H1 (cell line): ENCODE measurements at regions not wholly inside any gene's neighbourhood (a gene's known extent, or its start where the extent isn't known, plus 50 kb on each side); places are given as distances from the start of the nearest gene placed in this dataset.
"Not testable (repeated sequence)": the region's sequence is repeated elsewhere in the genome, so short reads cannot be mapped to it uniquely, and the experiment has no call there.

ENCODE experiments used
- CTCF ChIA-PET: fragments of 300-600 bp; sonication (Branson Sonifier 250); formaldehyde crosslinking; loops from one replicate; lab custom pipeline; 2021; ENCODE audit not compliant: partially characterized antibody; lab: Charles Lee
- POLR2A ChIA-PET: fragments of 300-600 bp; sonication (Branson Sonifier 250); formaldehyde crosslinking; loops from one replicate; lab custom pipeline; 2021; ENCODE audit warnings: inconsistent platforms; ENCODE audit not compliant: partially characterized antibody; lab: Charles Lee
- DNase-seq, 2 experiments: peaks; one replicate each; pipeline versions ENCODE4 v3.0.0 to v3.0.0-alpha.2; 2010 to 2022; ENCODE audit warnings: low spot score in 2 of 2, low read depth in 1 of 2, mixed read lengths in 1 of 2
- FAIRE-seq: peaks from 2 replicates; lab custom pipeline; 2011; peaks lifted over from hg19 to GRCh38; lab: Jason Lieb, UNC
- H2AFZ ChIP-seq: 2 replicates; pipeline ENCODE4 v1.8.1; 2012; ENCODE audit warnings: low read length, inconsistent platforms
- H2AK5ac ChIP-seq: 2 replicates; pipeline ENCODE4 v1.6.1; 2013; ENCODE audit warnings: low read depth, low read length
- H2BK120ac ChIP-seq: replicated peaks from 2 replicates; pipeline ENCODE3; 2013; ENCODE audit warnings: low read depth, low read length, inconsistent platforms
- H2BK12ac ChIP-seq: 2 replicates; pipeline ENCODE4 v1.6.1; 2013; ENCODE audit warnings: low read depth, low read length
- H2BK15ac ChIP-seq: 2 replicates; pipeline ENCODE4 v1.6.1; 2013; ENCODE audit warnings: low read length
- H2BK20ac ChIP-seq: 2 replicates; pipeline ENCODE4 v1.6.1; 2013; ENCODE audit warnings: low read length
- H2BK5ac ChIP-seq: 2 replicates; pipeline ENCODE4 v1.6.1; 2013; ENCODE audit warnings: low read depth, low read length
- H3K14ac ChIP-seq: 2 replicates; pipeline ENCODE4 v1.6.1; 2013; ENCODE audit warnings: inconsistent platforms; ENCODE audit not compliant: insufficient read length
- H3K18ac ChIP-seq: 2 replicates; pipeline ENCODE4 v1.6.1; 2013; ENCODE audit warnings: low read length; ENCODE audit errors: extremely low read depth
- H3K23ac ChIP-seq: 2 replicates; pipeline ENCODE4 v1.6.1; 2013; ENCODE audit warnings: inconsistent platforms; ENCODE audit not compliant: insufficient read length
- H3K23me2 ChIP-seq: 2 replicates; pipeline ENCODE4 v1.6.1; 2013; ENCODE audit warnings: low read depth, low read length
- H3K27ac ChIP-seq: 2 replicates; pipeline ENCODE4 v1.6.1; 2011; ENCODE audit warnings: low read depth, low read length, inconsistent platforms
- H3K27me3 ChIP-seq, 4 experiments: replicated peaks in 1 of 4; 1 replicate in 1 of 4; 2 replicates in 3 of 4; pipeline versions ENCODE4 v1.6.1 to v1.8.1; 2011 to 2013; ENCODE audit warnings: low read length in 3 of 4, mild to moderate bottlenecking in 3 of 4, inconsistent platforms in 2 of 4, mixed read lengths in 2 of 4, moderate library complexity in 1 of 4; ENCODE audit not compliant: control insufficient read depth in 3 of 4, insufficient read depth in 3 of 4; ENCODE audit errors: extremely low read depth in 1 of 4
- H3K36me3 ChIP-seq, 4 experiments: 2 replicates each; pipeline versions ENCODE4 v1.6.1 to v1.8.1; 2011 to 2013; ENCODE audit warnings: mild to moderate bottlenecking in 4 of 4, low read length in 3 of 4, moderate library complexity in 2 of 4, control low read depth in 1 of 4, inconsistent platforms in 1 of 4; ENCODE audit not compliant: insufficient read depth in 4 of 4, control insufficient read depth in 2 of 4
- H3K4ac ChIP-seq: replicated peaks from 2 replicates; pipeline ENCODE3; 2013; ENCODE audit warnings: low read length, low read depth, mixed read lengths, inconsistent platforms; ENCODE audit not compliant: insufficient read length
- H3K4me1 ChIP-seq, 4 experiments: replicated peaks in 1 of 4; 1 replicate in 1 of 4; 2 replicates in 3 of 4; pipeline versions ENCODE4 v1.6.1 to v1.8.1; 2011 to 2013; ENCODE audit warnings: low read length in 3 of 4, inconsistent platforms in 2 of 4, mixed read lengths in 1 of 4; ENCODE audit not compliant: insufficient read depth in 4 of 4, control insufficient read depth in 3 of 4
- H3K4me2 ChIP-seq, 2 experiments: 2 replicates each; pipeline versions ENCODE4 v1.6.1 to v1.8.1; 2011 to 2013; ENCODE audit warnings: low read depth in 2 of 2, low read length in 2 of 2, control low read depth in 1 of 2, inconsistent platforms in 1 of 2, mild to moderate bottlenecking in 1 of 2; ENCODE audit not compliant: insufficient read depth in 1 of 2
- H3K4me3 ChIP-seq, 4 experiments: fragments of 200-600, 300-600 bp in 1 of 4; sonication (generic), shearing (Covaris generic), sonication (Bioruptor Twin) in 1 of 4; 2 replicates each; pipeline versions ENCODE4 v1.5.1 to v1.8.1; 2011 to 2016; ENCODE audit warnings: low read length in 4 of 4, low read depth in 3 of 4, control low read depth in 2 of 4, inconsistent platforms in 2 of 4, mild to moderate bottlenecking in 2 of 4, mixed read lengths in 1 of 4, moderate library complexity in 1 of 4; ENCODE audit not compliant: insufficient read depth in 2 of 4; ENCODE audit errors: extremely low read depth in 1 of 4
- H3K56ac ChIP-seq: replicated peaks from 2 replicates; pipeline ENCODE3; 2013; ENCODE audit warnings: low read depth, mild to moderate bottlenecking, mixed read lengths, low read length, inconsistent platforms; ENCODE audit not compliant: insufficient read length
- H3K79me1 ChIP-seq: 2 replicates; pipeline ENCODE4 v1.6.1; 2013; ENCODE audit warnings: low read depth, low read length, control low read depth
- H3K79me2 ChIP-seq, 2 experiments: 2 replicates each; pipeline versions ENCODE4 v1.6.1 to v1.8.1; 2012 to 2013; ENCODE audit warnings: low read length in 2 of 2, mild to moderate bottlenecking in 2 of 2, inconsistent platforms in 1 of 2; ENCODE audit not compliant: insufficient read depth in 2 of 2, control insufficient read depth in 1 of 2
- H3K9ac ChIP-seq, 4 experiments: replicated peaks in 1 of 4; 1 replicate in 1 of 4; 2 replicates in 3 of 4; pipeline versions ENCODE4 v1.6.1 to v1.8.1; 2011 to 2013; ENCODE audit warnings: low read depth in 3 of 4, low read length in 3 of 4, control low read depth in 2 of 4, mild to moderate bottlenecking in 2 of 4, moderate library complexity in 2 of 4, inconsistent platforms in 1 of 4; ENCODE audit errors: extremely low read depth in 1 of 4
- H3K9me3 ChIP-seq, 2 experiments: 2 replicates each; pipeline versions ENCODE4 v1.6.1 to v1.8.1; 2012 to 2013; ENCODE audit warnings: mild to moderate bottlenecking in 2 of 2, moderate library complexity in 2 of 2, control low read depth in 1 of 2, inconsistent platforms in 1 of 2, low read depth in 1 of 2, low read length in 1 of 2, mixed read lengths in 1 of 2; ENCODE audit not compliant: insufficient read depth in 2 of 2
- H4K20me1 ChIP-seq, 2 experiments: replicated peaks in 1 of 2; 2 replicates each; pipeline versions ENCODE3 to v1.8.1; 2011 to 2013; ENCODE audit warnings: inconsistent platforms in 2 of 2, low read length in 2 of 2, mild to moderate bottlenecking in 1 of 2; ENCODE audit not compliant: insufficient read depth in 2 of 2, control insufficient read depth in 1 of 2
- H4K5ac ChIP-seq: 2 replicates; pipeline ENCODE4 v1.6.1; 2013; ENCODE audit warnings: low read length, low read depth, mixed read lengths, inconsistent platforms; ENCODE audit not compliant: insufficient read length
- H4K8ac ChIP-seq: 2 replicates; pipeline ENCODE4 v1.8.0; 2013; ENCODE audit warnings: mild to moderate bottlenecking, moderate library complexity, low read length, inconsistent platforms; ENCODE audit not compliant: insufficient read depth; ENCODE audit errors: extremely low read depth
- H4K91ac ChIP-seq: replicated peaks from 2 replicates; pipeline ENCODE3; 2013; ENCODE audit warnings: low read length, mixed read lengths, inconsistent platforms; ENCODE audit not compliant: insufficient read length
- ASH2L ChIP-seq: fragments of 200-600, 300-600 bp; sonication (generic); IDR thresholded peaks from one replicate; pipeline ENCODE4 v1.7.1; 2017; ENCODE audit warnings: low read length
- CEBPB ChIP-seq: IDR thresholded peaks from 2 replicates; pipeline ENCODE4 v1.6.1; 2012; ENCODE audit warnings: low read depth, low read length
- CHD2 ChIP-seq: IDR thresholded peaks from 2 replicates; pipeline ENCODE4 v1.6.1; 2012; ENCODE audit warnings: low read length, improper control_type of control experiment
- HDAC2 ChIP-seq, 2 experiments: fragments of 300-600 bp in 1 of 2; sonication (generic) in 1 of 2; IDR thresholded peaks; 2 replicates each; pipeline ENCODE4 v1.6.1; 2011 to 2012; ENCODE audit warnings: low read depth in 2 of 2, low read length in 2 of 2, mild to moderate bottlenecking in 2 of 2, moderate library complexity in 2 of 2, borderline replicate concordance in 1 of 2, inconsistent platforms in 1 of 2
- RBBP5 ChIP-seq: IDR thresholded peaks from 2 replicates; pipeline ENCODE4 v1.7.1; 2012; ENCODE audit warnings: low read depth, mild to moderate bottlenecking, inconsistent platforms, low read length, moderate library complexity, borderline replicate concordance
- SP1 ChIP-seq: IDR thresholded peaks from 2 replicates; pipeline ENCODE4 v1.6.1; 2011; ENCODE audit warnings: low read depth, low read length
- TCF12 ChIP-seq: IDR thresholded peaks from 2 replicates; pipeline ENCODE4 v1.6.1; 2011; ENCODE audit warnings: low read depth, mild to moderate bottlenecking, low read length
- WGBS, 2 experiments: shearing (Covaris generic) in 1 of 2; methylation state at CpG; one replicate each; pipeline versions ENCODE4 v1.1.6 to v1.1.7; 2013 to 2015; ENCODE audit warnings: low lambda C conversion rate in 2 of 2, mixed read lengths in 2 of 2, inconsistent platforms in 1 of 2, low coverage in 1 of 2, missing lambda C conversion rate in 1 of 2; ENCODE audit not compliant: insufficient replicate concordance in 2 of 2, insufficient coverage in 1 of 2, insufficient read length in 1 of 2; ENCODE audit errors: extremely low coverage in 1 of 2, missing lambda C conversion rate in 1 of 2; 5-methylcytosine and 5-hydroxymethylcytosine counted together

- H2AFZ ChIP-seq, H3K23ac ChIP-seq, H2BK15ac ChIP-seq: not testable (repeated sequence)
- Histone ChIP-seq H4K5ac (peak overlapping the region; percentile 93), H3K4me3 (peak overlapping the region in 2 of 4 experiments; percentile 7 to 41; a peak in 2 of 8 replicates), H2BK120ac (peak overlapping the region; percentile 99), H2BK20ac (peak overlapping the region; percentile 99)
- TF ChIP-seq SP1: peak; percentile 62; the same call in 1 of the 2 replicates
- TF ChIP-seq RBBP5: 0 out of 2 replicates have a peak, but pooled peaks have one; percentile 59
- TF ChIP-seq CHD2: 0 out of 2 replicates have a peak, but pooled peaks have one; percentile 29
- peak; percentile 58 for TF ChIP-seq ASH2L
- 0 out of 2 replicates have a peak, but pooled peaks have one; percentile 3 for TF ChIP-seq CEBPB
- 0 out of 2 replicates have a peak, but pooled peaks have one; percentile 18 for TF ChIP-seq TCF12
- 0 out of 4 replicates have a peak, but pooled peaks of 1 of the 2 experiments have one; percentile 31 for TF ChIP-seq HDAC2 (IDR thresholded peaks at IDR 0.05; ENCODE audit: borderline replicate concordance in 1 of 2, low read depth in 2 of 2, low read length in 2 of 2)
- TF ChIP-seq, all 59 proteins: peak for 7; not testable (repeated sequence) for 52
- H3K27me3 ChIP-seq, H3K56ac ChIP-seq, H2BK12ac ChIP-seq, H4K8ac ChIP-seq, H3K79me1 ChIP-seq, H3K36me3 ChIP-seq, DNase-seq, H3K14ac ChIP-seq, H3K4ac ChIP-seq, H3K9me3 ChIP-seq, H2AK5ac ChIP-seq, H4K91ac ChIP-seq, H3K79me2 ChIP-seq, H4K20me1 ChIP-seq, H3K23me2 ChIP-seq: not testable (repeated sequence)
- ChIA-PET CTCF (interaction anchor here (0.7 kb wide), 1 partner anchor 15 kb away, joined by 3 read pairs; no protein-coding TSS in a partner anchor), POLR2A (interaction anchor here (0.9 to 1.3 kb wide), 2 partner anchors 9 to 136 kb away, joined by 3 to 5 read pairs; partner anchors contain the start of gene ANKRD18A)
- H2BK5ac ChIP-seq: peak overlapping the region; percentile 98; the same call in 1 of the 2 replicates
- peak; percentile 52 for FAIRE-seq
- H3K9ac ChIP-seq: peak overlapping the region in 1 of 4 experiments; percentile 37; a peak in 1 of 7 replicates
- 3% methylated on average over 2 of the region's 2 CpGs; no CpG with 5 or more reads in 1 of the 2 experiments for WGBS, 2 experiments
- peaks cover 11 to 24% (median 21%) of the 10 kb centered on the region in 4 experiments for H3K4me1 ChIP-seq
- H3K4me2 ChIP-seq: peak overlapping the region; percentile 28 to 35; a peak in 3 of 4 replicates
- peak overlapping the region; percentile 75 for H3K27ac ChIP-seq
- peak overlapping the region; percentile 55 for H3K18ac ChIP-seq
Measured at GRCh38 chr9:38484076-38484665, 59.9 kb upstream of the IGFBPL1 start.
